ENCODE measurements at regions not wholly inside any gene's neighbourhood (a gene's known extent, or its start where the extent isn't known, plus 50 kb on each side); places are given as distances from the start of the nearest gene placed in this dataset.

GRCh38 chr22:49641770-49642313 is 185.8 kb downstream of the BRD1 start:
- TF ChIP-seq CTCF (IDR thresholded peaks at IDR 0.05) (no peak), POLR2AphosphoS5 (IDR thresholded peaks at IDR 0.05) (no peak)
